Lower leg skin (tissue), 3 donors: ENCODE measurements at regions not wholly inside any gene's neighbourhood (a gene's known extent, or its start where the extent isn't known, plus 50 kb on each side); places are given as distances from the start of the nearest gene placed in this dataset.

Experiments used
- POLR2A ChIP-seq, 2 donors: fragments of 450-650 bp; IDR thresholded peaks; one replicate each; pipeline ENCODE4 v1.6.1; 2016 to 2017; ENCODE audit warnings: antibody characterized with exemption in 2 of 2, mild to moderate bottlenecking in 1 of 2, moderate library complexity in 1 of 2
- TF ChIP-seq, protein P1 (sequence below), 3 donors: fragments of 450-650 bp; IDR thresholded peaks; one replicate each; pipeline ENCODE4 v1.5.1; 2016; ENCODE audit warnings: antibody characterized with exemption in 3 of 3, mild to moderate bottlenecking in 3 of 3, moderate library complexity in 2 of 3

DNA sequence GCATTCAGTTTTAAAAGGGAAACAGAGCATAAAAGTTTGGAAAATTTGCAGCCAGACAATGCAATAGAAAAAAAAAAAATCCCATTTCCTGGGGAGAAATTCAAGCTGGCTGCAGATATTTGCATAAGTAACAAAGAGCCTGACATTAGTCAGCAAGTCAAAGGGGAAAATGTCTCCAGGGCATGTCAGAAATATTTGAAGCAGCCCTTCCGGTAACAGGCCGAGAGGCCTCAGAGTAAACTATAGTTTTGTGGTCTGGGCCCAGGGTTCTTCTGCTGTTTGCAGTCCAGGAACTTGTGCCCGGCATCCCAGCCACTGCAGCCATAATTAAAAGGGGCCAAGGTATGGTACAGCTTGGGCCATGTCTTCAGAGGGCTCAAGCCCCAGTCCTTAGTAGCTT lies 411.6 kb upstream of the BCHE start:
- TF ChIP-seq, protein P1, sequence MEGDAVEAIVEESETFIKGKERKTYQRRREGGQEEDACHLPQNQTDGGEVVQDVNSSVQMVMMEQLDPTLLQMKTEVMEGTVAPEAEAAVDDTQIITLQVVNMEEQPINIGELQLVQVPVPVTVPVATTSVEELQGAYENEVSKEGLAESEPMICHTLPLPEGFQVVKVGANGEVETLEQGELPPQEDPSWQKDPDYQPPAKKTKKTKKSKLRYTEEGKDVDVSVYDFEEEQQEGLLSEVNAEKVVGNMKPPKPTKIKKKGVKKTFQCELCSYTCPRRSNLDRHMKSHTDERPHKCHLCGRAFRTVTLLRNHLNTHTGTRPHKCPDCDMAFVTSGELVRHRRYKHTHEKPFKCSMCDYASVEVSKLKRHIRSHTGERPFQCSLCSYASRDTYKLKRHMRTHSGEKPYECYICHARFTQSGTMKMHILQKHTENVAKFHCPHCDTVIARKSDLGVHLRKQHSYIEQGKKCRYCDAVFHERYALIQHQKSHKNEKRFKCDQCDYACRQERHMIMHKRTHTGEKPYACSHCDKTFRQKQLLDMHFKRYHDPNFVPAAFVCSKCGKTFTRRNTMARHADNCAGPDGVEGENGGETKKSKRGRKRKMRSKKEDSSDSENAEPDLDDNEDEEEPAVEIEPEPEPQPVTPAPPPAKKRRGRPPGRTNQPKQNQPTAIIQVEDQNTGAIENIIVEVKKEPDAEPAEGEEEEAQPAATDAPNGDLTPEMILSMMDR (IDR thresholded peaks at IDR 0.05) = no peak
- no peak for TF ChIP-seq POLR2A (IDR thresholded peaks at IDR 0.05)
